ENCODE measurements at regions not wholly inside any gene's neighbourhood (a gene's known extent, or its start where the extent isn't known, plus 50 kb on each side); places are given as distances from the start of the nearest gene placed in this dataset.
"Not testable (repeated sequence)": the region's sequence is repeated elsewhere in the genome, so short reads cannot be mapped to it uniquely, and the experiment has no call there.

DNA sequence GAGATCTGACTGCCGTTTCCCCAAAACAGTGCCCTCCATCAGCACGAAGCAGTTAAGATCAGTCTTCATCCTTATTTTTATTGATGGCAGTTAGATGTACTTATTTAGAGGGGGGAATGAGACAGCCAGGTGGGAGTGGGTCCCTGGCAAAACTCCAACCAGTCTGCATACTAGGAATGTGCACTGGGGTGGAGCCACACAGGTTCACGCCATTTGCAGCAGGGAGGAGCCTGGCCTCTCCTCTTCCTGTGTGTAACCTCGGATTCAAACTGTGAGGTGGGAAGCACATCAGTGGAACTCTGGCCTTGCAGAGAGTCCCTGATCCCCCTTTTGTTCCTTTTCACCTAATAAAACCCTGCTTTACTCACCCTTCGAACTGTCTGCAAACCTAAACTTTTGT is 987.7 kb upstream of the GRIA3 start:
- no peak for DNase-seq (ENCODE audit: low read depth)

DNA sequence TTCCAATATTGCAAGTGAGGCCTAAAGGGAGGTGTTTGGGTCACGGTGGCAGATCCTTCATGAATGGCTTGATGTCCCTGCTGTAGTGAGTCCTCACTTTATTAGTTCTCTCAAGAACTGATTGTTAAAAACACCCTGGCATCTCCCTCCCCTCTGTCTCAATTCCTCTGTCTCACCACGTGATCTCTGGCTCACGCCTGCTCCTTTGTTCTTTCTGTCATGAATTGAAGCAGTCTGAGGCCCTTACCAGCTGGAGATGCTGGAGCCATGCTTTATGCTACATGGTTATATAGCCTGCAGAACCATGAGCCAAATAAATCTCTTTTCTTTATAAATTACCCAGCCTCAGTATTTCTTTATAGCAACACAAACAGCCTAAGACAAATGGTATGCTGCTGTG is 980.7 kb upstream of the GRIA3 start:
- no peak for DNase-seq (ENCODE audit: low read depth)

- no peak for DNase-seq (ENCODE audit: low read depth)
These were observed 965.4 kb upstream of the GRIA3 start for GRCh38 chrX:122218666-122219065.

DNA sequence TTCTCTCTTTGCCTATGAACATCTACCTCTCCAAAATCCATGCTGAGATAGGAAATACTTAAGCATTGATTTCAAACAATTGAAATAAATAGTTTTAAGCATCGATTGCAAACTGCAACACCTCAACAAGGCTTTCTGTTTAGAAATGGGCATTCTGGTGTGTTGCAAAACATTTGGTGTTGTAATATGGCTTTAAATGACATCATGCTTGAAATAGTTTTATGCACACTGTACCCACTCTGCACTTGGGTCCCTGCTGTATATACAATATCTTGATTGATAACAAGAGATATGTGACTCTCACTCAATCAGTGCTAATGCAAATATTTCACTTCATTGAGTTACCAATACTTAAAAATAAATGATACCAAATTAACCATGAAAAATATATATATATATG is 964.9 kb upstream of the GRIA3 start:
- no peak for DNase-seq (ENCODE audit: low read depth)

DNA sequence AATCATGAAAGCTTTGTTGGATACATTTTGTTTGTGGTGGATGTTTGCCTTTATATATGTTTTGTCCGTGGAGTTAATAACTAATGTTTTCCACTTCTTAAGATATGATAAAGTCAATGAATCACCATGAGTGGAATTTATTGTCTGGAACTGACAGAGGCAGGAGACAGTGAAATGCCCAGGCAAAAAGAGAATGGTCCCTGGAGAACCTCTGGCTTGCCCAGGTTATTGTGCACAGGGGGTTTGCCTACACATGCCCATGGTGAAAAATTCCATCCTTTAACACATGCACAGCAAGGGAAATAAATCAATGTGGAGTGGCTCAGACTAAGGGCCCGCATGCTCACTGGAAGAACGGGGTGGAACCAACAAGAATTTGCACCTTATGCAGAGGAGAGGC is 964.3 kb upstream of the GRIA3 start:
- DNase-seq (ENCODE audit: low read depth), result no peak

- no peak for DNase-seq (ENCODE audit: low read depth)
These were observed 963.3 kb upstream of the GRIA3 start for GRCh38 chrX:122220644-122221373.

GRCh38 chrX:122221810-122222209 is 962.3 kb upstream of the GRIA3 start:
- DNase-seq (ENCODE audit: low read depth), result not testable (repeated sequence)

DNA sequence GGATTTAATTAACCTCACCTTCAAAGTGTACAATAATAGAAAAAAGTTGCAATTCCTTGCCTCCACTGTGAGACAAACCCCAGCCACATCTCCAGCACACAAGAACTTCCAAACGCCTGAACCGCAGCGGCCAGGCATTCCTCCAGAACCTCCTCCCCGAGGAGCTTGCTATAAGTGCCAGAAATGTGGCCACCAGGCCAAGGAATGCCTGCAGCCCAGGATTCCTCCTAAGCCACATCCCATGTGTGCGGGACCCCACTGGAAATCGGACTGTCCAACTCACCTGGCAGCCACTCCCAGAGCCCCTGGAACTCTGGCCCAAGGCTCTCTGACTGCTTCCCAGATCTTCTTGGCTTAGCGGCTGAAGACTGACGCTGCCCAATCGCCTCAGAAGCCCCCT is 959.9 kb upstream of the GRIA3 start:
- not testable (repeated sequence) for DNase-seq (ENCODE audit: low read depth)

GRCh38 chrX:122238801-122239200 is 945.3 kb upstream of the GRIA3 start:
- DNase-seq (ENCODE audit: low read depth), result no peak

DNA sequence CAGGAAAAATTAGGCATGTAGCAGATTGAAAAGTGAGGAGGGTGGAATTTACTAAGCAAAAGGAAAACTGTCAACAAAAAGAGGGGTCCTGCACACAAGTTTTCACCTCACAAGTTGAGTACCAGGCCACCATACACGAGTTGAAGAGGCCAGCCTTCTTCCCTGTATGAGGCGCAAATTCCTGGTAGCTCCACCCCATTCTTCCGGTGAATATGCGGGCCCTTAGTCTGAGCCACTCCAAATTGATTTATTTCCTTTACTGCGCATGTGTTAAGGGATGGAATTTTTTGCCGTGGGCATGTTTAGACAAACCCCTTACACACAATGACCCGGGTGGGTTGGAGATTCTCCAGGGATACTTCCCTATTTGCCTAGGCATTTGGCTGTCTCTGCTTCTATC is 942.1 kb upstream of the GRIA3 start:
- DNase-seq (ENCODE audit: low read depth), result no peak

DNA sequence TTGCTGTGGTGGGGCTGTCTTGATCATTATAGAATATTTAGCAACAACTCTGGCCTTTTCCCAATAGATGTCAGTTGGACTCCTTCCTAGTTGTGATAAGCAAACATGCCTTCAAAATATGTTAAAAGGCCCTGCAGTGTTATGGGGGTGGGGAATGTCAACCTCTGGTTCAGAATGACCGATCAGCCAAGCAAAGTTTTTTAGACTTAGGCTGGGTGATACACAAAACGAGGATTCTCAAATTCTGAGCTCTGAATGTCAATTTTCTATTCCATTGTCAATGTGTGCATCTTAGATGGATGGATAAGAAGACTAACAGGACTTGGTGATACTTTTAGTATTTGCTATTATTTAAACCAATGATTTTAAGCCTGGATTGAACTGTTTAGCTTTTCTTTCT is 940.0 kb upstream of the GRIA3 start:
- DNase-seq (ENCODE audit: low read depth), result no peak

DNA sequence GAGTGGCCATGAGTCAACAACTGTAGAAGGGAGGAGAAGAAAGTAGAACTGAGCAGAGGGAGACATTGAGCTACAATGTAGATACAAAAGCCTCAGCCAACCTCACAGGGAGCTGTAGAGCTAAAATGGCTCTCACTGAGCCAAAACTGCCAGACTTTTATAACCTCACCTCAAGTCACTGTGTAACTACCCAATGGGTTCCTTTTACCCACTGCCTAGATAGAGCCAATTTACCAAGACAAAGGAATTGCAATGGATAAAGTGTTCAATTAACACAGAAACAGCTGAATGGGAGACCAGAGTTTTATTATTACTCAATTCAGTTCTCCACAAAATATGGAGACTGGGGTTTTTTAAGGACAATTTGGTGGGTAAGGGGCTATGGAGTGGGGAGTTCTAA is 938.9 kb upstream of the GRIA3 start:
- DNase-seq (ENCODE audit: low read depth), result no peak

DNA sequence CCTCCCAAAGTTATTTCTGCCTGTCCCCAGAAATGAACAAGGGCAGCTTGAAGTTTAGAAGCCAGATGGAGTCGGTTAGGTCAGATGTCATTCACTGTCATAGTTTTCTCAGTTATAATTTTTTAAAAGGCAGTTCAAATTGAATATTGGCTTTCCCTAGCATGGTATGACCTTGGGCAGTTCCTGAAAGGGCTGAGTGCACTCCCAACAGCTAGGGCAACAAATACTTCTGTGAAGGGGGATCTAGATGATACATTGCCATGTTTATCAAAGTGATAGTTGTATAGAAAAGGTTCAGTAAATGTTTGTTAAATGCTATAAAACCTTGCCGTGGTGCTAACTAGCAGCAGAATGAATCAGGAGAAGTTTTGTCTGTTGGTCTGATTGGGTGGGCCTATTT is 938.1 kb upstream of the GRIA3 start:
- DNase-seq (ENCODE audit: low read depth), result no peak

DNA sequence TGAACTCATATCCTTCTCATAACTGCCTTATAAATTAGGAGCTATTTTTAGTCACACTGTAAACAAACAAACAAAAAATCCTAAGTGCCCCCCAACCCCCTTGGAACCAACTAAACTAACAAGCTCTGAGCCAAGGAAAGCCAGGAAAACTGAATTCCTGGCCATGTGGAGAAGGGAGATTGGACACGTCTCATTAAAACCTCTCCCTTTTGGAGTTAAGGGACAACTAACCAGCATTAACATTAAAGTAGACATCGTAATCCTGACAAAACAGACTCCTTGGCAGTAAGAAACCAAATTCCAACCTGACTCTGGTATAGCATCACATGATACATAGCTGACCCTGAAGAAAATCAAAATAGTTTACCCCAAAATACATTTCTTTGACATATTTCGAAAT is 937.1 kb upstream of the GRIA3 start:
- no peak for DNase-seq (ENCODE audit: low read depth)

DNA sequence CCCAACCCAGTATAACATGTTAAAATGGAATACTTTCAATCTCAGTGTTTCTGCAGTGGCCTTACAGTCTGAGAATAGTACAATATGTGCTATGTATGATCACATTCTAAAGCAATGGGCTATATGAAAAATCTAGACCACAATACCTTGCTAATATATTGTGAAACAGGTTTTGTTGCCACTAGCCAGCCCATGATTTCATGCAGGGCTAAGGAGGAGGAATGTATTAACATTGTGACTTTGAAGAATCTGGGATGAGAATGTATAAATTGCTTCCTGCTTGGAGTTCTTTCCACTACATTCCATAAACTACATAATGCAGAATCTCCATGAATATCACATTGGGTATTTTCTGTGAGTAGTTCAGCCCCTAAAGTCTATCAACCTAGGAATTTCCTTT is 935.4 kb upstream of the GRIA3 start:
- DNase-seq (ENCODE audit: low read depth), result no peak

GRCh38 chrX:122252454-122252853 is 931.6 kb upstream of the GRIA3 start:
- no peak for DNase-seq (ENCODE audit: low read depth)

DNA sequence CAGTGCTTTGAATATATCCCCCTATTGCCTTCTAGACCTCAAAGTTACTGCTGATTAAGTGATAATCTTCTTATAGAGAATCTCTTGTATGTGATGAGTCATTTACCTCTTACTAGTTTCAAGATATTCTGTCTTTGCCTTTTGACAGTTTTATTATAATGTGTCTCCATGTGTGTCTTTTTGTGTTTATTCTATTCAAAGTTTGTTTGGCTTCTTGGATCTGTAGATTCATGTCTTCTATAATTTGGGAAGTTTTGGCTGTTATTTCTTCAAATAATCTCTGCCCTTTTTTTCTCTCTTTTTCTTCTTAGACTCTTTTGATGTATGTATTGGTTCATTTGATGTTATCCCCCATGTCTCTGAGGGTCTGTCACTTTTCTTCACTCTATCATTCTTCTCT is 915.7 kb upstream of the GRIA3 start:
- no peak for DNase-seq (ENCODE audit: low read depth)

DNA sequence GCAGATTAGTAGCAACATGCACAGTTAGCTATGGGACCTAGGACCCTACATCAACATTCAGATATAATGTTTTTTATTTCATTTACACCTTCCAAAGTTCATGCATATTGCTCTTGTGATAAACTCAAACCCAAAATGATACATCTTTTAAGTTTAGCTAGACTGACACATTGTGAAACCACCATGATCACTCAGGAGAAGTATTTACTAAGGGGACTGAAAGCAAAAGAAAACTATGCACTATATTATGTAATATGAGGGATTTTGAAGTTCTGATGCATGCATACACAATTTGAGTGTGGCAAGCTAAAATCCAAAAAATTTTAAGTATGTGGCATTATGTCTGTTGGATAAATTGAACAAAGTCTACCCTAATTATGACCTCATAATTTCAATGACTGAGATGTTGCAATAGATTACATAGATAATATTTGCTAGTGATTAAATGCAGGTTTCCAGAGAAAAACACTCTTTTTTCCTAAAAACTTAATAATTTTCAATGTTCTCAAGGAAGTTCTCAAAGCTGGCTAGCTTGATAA is 914.8 kb upstream of the GRIA3 start:
- no peak for DNase-seq (ENCODE audit: low read depth)

- DNase-seq (ENCODE audit: low read depth), result no peak
These were observed 913.1 kb upstream of the GRIA3 start for GRCh38 chrX:122270809-122271494.

DNA sequence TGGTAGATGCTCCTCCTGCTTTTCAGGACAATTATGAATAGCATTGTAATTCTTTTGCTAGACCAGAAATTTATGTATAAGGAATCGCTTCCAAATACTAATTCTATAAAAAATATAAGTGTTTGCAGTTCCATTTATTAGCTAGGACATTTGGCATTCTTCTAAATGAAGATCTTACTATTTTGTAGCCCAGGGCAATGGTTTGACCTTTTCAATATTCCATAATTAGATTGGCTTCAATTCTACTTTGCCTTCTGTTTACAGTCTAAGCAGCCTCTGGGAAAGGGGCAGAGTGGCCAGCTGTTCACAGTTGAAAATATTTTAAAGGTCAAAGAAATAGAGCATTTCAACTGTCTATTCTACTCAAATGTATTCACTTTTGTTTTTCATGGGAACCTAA is 912.1 kb upstream of the GRIA3 start:
- DNase-seq (ENCODE audit: low read depth), result no peak

DNA sequence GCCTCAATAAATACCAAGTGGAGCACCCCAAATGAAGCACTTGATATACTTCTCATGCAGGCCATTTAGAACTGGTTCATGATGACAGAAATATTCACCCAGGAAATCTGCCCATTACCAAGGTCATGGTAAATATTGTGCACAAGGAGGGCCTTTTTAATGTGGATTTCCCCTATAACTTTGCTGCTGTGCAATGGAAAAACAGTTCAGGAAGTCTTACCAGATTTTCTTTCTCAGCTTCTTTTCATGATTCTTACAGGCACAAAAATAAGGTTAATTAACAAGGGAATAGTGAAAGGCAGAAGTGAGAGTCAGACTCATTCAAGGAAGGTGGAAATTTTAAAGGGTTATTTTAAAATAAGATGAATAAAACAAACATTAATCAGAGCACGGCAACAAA is 904.3 kb upstream of the GRIA3 start:
- no peak for DNase-seq (ENCODE audit: low read depth)

- DNase-seq (ENCODE audit: low read depth), result not testable (repeated sequence)
These were observed 884.3 kb upstream of the GRIA3 start for GRCh38 chrX:122299822-122300221.

- no peak for DNase-seq (ENCODE audit: low read depth)
These were observed 882.6 kb upstream of the GRIA3 start for GRCh38 chrX:122301491-122301890.

- DNase-seq (ENCODE audit: low read depth), result no peak
These were observed 880.3 kb upstream of the GRIA3 start for GRCh38 chrX:122303761-122304160.
